Esophagus muscularis mucosa (tissue), 4 donors: ENCODE measurements at regions not wholly inside any gene's neighbourhood (a gene's known extent, or its start where the extent isn't known, plus 50 kb on each side); places are given as distances from the start of the nearest gene placed in this dataset.

Experiments
- DNase-seq: peaks from one replicate; pipeline ENCODE4 v3.0.0-alpha.2; 2017; ENCODE audit errors: extremely low spot score
- H3K27ac ChIP-seq, 4 donors: fragments of 200-600 bp; sonication (generic); replicated peaks in 1 of 4; 1 replicate in 3 of 4; 2 replicates in 1 of 4; pipeline ENCODE4 v1.5.1; 2016 to 2019; ENCODE audit warnings: mild to moderate bottlenecking in 1 of 4
- H3K27me3 ChIP-seq, 4 donors: fragments of 200-600 bp; sonication (generic); one replicate each; pipeline versions ENCODE4 v1.5.1 to v1.6.0; 2016 to 2019
- H3K36me3 ChIP-seq, 4 donors: fragments of 200-600 bp; sonication (generic); one replicate each; pipeline ENCODE4 v1.5.1; 2016 to 2019
- H3K4me1 ChIP-seq, 4 donors: fragments of 200-600 bp; sonication (generic); one replicate each; pipeline ENCODE4 v1.5.1; 2016 to 2019
- H3K4me3 ChIP-seq, 4 donors: fragments of 200-600 bp; sonication (generic); 1 replicate in 2 of 4; 2 replicates in 2 of 4; pipeline ENCODE4 v1.5.1; 2016 to 2019; ENCODE audit warnings: mild to moderate bottlenecking in 4 of 4, moderate library complexity in 1 of 4
- H3K9me3 ChIP-seq, 4 donors: fragments of 200-600 bp; sonication (generic); 1 replicate in 3 of 4; 2 replicates in 1 of 4; pipeline ENCODE4 v1.5.1; 2016 to 2019
- EP300 ChIP-seq: sonication (generic); formaldehyde crosslinking; IDR thresholded peaks from one replicate; pipeline ENCODE4 v1.6.1; 2017; ENCODE audit warnings: antibody characterized with exemption
- POLR2A ChIP-seq: fragments of 450-650 bp; IDR thresholded peaks from one replicate; pipeline ENCODE4 v1.6.1; 2017; ENCODE audit warnings: antibody characterized with exemption, moderate library complexity, mild to moderate bottlenecking, low read depth
- POLR2AphosphoS5 ChIP-seq, 2 donors: sonication (generic); formaldehyde crosslinking; IDR thresholded peaks; one replicate each; pipeline ENCODE4 v1.6.1; 2017; ENCODE audit warnings: antibody characterized with exemption in 2 of 2
- WGBS: methylation state at CpG from one replicate; pipeline ENCODE4 v1.1.5; 2018; 5-methylcytosine and 5-hydroxymethylcytosine counted together
- intact Hi-C: fragments of 100-400 bp; cut with DNase I; formaldehyde crosslinking; loops from one replicate; pipeline ENCODE4 v1.15.1; 2023
- TF ChIP-seq, protein P1 (sequence below), 3 experiments: fragments of 200-600 bp in 2 of 3; fragments of 450-650 bp in 1 of 3; sonication (generic) in 2 of 3; IDR thresholded peaks; one replicate each; pipeline ENCODE4 v1.5.1; 2017 to 2019; ENCODE audit warnings: antibody characterized with exemption in 3 of 3, mild to moderate bottlenecking in 2 of 3, moderate library complexity in 1 of 3

- DNase-seq: no peak
- intact Hi-C loops: no loop called here
These were observed 78.7 kb downstream of the FZD10 start for GRCh38 chr12:130240831-130241590.

DNA sequence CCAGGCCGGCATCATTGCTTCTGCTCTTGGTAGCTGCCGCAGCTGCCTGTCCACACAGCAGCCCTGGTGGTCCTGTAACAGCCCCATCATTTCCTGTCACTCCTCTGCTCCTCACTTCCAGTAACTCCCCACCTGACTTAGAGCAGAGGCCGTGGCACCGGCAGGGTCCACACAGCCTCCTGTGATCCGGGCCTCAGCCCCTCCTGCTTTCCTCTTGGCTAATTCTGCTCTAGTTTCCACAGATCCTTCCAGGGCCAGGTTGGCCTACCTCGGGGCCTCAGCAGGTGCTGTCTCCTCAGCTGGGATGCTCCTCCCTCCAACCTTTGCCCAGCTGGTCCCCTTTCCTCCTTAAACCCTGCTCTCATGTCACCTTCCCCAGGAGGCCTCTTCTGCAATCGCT is 80.2 kb downstream of the FZD10 start:
- Histone ChIP-seq H3K4me3 (no peak overlapping the region), H3K36me3 (no peaks in the 10 kb centered on the region), H3K9me3 (no peaks in the 10 kb centered on the region), H3K27me3 (peaks cover 0 to 13% (median 0%) of the 10 kb centered on the region in 4 donors), H3K4me1 (no peaks in the 10 kb centered on the region), H3K27ac (no peak overlapping the region)
- TF ChIP-seq POLR2AphosphoS5 (IDR thresholded peaks at IDR 0.05): no peak
- 78% methylated on average over 7 of the region's 7 CpGs for WGBS
- intact Hi-C loops: no loop called here
- DNase-seq: no peak

More at GRCh38 chr12:130240831-130241590, 78.7 kb downstream of the FZD10 start:
- 70% methylated on average over 13 of the region's 13 CpGs for WGBS
- Histone ChIP-seq H3K4me1 (no peaks in the 10 kb centered on the region), H3K27me3 (peaks cover 0 to 24% (median 0%) of the 10 kb centered on the region in 4 donors), H3K27ac (no peak overlapping the region), H3K36me3 (no peaks in the 10 kb centered on the region), H3K4me3 (no peak overlapping the region), H3K9me3 (no peaks in the 10 kb centered on the region)
- TF ChIP-seq, protein P1, sequence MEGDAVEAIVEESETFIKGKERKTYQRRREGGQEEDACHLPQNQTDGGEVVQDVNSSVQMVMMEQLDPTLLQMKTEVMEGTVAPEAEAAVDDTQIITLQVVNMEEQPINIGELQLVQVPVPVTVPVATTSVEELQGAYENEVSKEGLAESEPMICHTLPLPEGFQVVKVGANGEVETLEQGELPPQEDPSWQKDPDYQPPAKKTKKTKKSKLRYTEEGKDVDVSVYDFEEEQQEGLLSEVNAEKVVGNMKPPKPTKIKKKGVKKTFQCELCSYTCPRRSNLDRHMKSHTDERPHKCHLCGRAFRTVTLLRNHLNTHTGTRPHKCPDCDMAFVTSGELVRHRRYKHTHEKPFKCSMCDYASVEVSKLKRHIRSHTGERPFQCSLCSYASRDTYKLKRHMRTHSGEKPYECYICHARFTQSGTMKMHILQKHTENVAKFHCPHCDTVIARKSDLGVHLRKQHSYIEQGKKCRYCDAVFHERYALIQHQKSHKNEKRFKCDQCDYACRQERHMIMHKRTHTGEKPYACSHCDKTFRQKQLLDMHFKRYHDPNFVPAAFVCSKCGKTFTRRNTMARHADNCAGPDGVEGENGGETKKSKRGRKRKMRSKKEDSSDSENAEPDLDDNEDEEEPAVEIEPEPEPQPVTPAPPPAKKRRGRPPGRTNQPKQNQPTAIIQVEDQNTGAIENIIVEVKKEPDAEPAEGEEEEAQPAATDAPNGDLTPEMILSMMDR (IDR thresholded peaks at IDR 0.05): no peak
- TF ChIP-seq POLR2A (no peak), POLR2AphosphoS5 (IDR thresholded peaks at IDR 0.05) (no peak), EP300 (no peak)

- intact Hi-C loops: no loop called here
- TF ChIP-seq, protein P1 (IDR thresholded peaks at IDR 0.05): no peak
- TF ChIP-seq EP300: no peak
- TF ChIP-seq POLR2A: no peak
- no peak for TF ChIP-seq POLR2AphosphoS5 (IDR thresholded peaks at IDR 0.05)
- no peak overlapping the region for H3K4me3 ChIP-seq
- 80% methylated on average over 6 of the region's 6 CpGs for WGBS
- no peaks in the 10 kb centered on the region for H3K36me3 ChIP-seq
- H3K27me3 ChIP-seq: peaks cover 0 to 17% (median 0%) of the 10 kb centered on the region in 4 donors
- H3K27ac ChIP-seq: no peak overlapping the region
- H3K4me1 ChIP-seq: no peaks in the 10 kb centered on the region
- no peaks in the 10 kb centered on the region for H3K9me3 ChIP-seq
- no peak for DNase-seq
These were observed 83.0 kb downstream of the FZD10 start for GRCh38 chr12:130245251-130245650.

- 66% methylated on average over 6 of the region's 6 CpGs for WGBS
- no peak for TF ChIP-seq EP300
- TF ChIP-seq POLR2AphosphoS5 (IDR thresholded peaks at IDR 0.05): no peak
- TF ChIP-seq POLR2A: no peak
- TF ChIP-seq, protein P1 (IDR thresholded peaks at IDR 0.05): no peak
- Histone ChIP-seq H3K27me3 (peaks cover 0 to 6% (median 0%) of the 10 kb centered on the region in 4 donors), H3K36me3 (no peaks in the 10 kb centered on the region), H3K27ac (no peak overlapping the region), H3K4me1 (no peaks in the 10 kb centered on the region), H3K9me3 (no peaks in the 10 kb centered on the region), H3K4me3 (no peak overlapping the region)
- DNase-seq: no peak
- intact Hi-C loops: no loop called here
These were observed 84.3 kb downstream of the FZD10 start for GRCh38 chr12:130246560-130246959.

DNA sequence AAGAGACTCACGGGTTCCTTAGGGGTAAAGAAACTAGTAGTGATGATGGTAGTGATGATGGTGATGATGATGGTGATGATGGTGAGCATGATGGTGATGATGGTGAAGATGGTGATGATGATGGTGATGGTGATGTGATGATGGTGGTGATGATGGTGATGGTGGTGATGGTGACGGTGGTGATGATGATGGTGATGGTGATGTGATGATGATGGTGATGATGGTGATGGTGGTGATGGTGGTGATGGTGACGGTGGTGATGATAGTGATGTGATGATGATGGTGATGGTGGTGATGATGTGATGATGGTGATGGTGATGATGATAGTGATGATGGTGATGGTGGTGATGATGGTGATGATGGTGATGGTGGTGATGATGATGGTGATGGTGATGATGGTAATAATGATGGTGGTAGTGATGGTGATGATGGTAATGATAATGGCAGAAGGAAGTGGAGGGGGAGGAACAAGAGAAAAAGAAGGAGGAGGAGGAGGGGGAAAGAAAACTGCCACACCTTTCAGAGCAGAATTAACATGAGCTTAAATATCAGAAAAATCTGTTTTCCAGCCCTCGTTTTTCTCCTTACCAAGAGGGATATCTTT is 85.5 kb downstream of the FZD10 start:
- no peaks in the 10 kb centered on the region for H3K4me1 ChIP-seq
- H3K36me3 ChIP-seq: no peaks in the 10 kb centered on the region
- H3K4me3 ChIP-seq: no peak overlapping the region
- TF ChIP-seq EP300 (no peak), POLR2AphosphoS5 (IDR thresholded peaks at IDR 0.05) (no peak), POLR2A (no peak)
- TF ChIP-seq, protein P1 (IDR thresholded peaks at IDR 0.05): no peak
- H3K27me3 ChIP-seq: peaks cover 0 to 17% (median 0%) of the 10 kb centered on the region in 4 donors
- H3K27ac ChIP-seq: no peak overlapping the region
- DNase-seq: no peak
- H3K9me3 ChIP-seq: no peaks in the 10 kb centered on the region
- WGBS: 84% methylated on average over 4 of the region's 4 CpGs
- intact Hi-C loops: no loop called here
